ENCODE measurements at regions not wholly inside any gene's neighbourhood (a gene's known extent, or its start where the extent isn't known, plus 50 kb on each side); places are given as distances from the start of the nearest gene placed in this dataset.

GRCh38 chr20:61170496-61171320 is 81.4 kb upstream of the CDH4 start:
- H3K27ac ChIP-seq (ENCODE audit: low read depth, low read length) = no peak overlapping the region
- H3K4me3 ChIP-seq (ENCODE audit: low read length) = no peak overlapping the region
- ChIA-PET CTCF (no interaction called here), POLR2A (no interaction called here)
- H3K4me1 Mint-ChIP-seq = no peaks in the 10 kb centered on the region
- no peaks in the 10 kb centered on the region for H3K36me3 Mint-ChIP-seq
- DNase-seq = no peak
- peaks cover 0 to 3% of the 10 kb centered on the region in 2 donors for H3K27me3 Mint-ChIP-seq
- H3K4me3 Mint-ChIP-seq = no peak overlapping the region
- no peaks in the 10 kb centered on the region for H3K27me3 ChIP-seq (ENCODE audit: insufficient read depth, low read length, poor library complexity, severe bottlenecking)
- H3K27ac Mint-ChIP-seq = no peak overlapping the region
- no peaks in the 10 kb centered on the region for H3K4me1 ChIP-seq (ENCODE audit: insufficient read depth, low read length)
- no peaks in the 10 kb centered on the region for H3K9me3 ChIP-seq (ENCODE audit: low read length)
- H3K36me3 ChIP-seq (ENCODE audit: insufficient read depth, low read length) = no peaks in the 10 kb centered on the region
- peaks cover 0 to 9% (median 0%) of the 10 kb centered on the region in 5 donors for H3K9me3 Mint-ChIP-seq

DNA sequence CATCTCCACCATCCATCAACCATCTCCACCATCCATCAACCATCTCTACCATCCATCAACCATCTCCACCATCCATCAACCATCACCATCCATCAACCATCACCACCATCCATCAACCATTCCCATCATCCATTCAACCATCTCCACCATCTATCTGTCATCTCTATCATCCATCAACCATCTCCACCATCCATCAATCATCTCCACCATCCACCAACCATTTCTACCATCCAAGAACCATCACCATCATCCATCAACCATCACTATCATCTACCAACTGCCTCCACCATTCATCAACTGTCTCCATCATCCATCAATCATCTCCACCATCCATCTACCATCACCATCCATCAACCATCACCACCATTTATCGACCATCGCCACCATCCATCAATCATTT is 78.8 kb upstream of the CDH4 start:
- Mint-ChIP-seq H3K4me1 (no peaks in the 10 kb centered on the region), H3K27me3 (peaks cover 0 to 3% of the 10 kb centered on the region in 2 donors), H3K27ac (no peak overlapping the region), H3K36me3 (no peaks in the 10 kb centered on the region), H3K9me3 (peaks cover 0 to 9% (median 2%) of the 10 kb centered on the region in 5 donors), H3K4me3 (no peak overlapping the region)
- H3K27ac ChIP-seq (ENCODE audit: low read depth, low read length) = no peak overlapping the region
- no peak overlapping the region for H3K4me3 ChIP-seq (ENCODE audit: low read length)
- no peaks in the 10 kb centered on the region for H3K9me3 ChIP-seq (ENCODE audit: low read length)
- H3K36me3 ChIP-seq (ENCODE audit: insufficient read depth, low read length) = no peaks in the 10 kb centered on the region
- DNase-seq = no peak
- CTCF ChIA-PET = no interaction called here
- H3K4me1 ChIP-seq (ENCODE audit: insufficient read depth, low read length) = no peaks in the 10 kb centered on the region
- POLR2A ChIA-PET = no interaction called here
- no peaks in the 10 kb centered on the region for H3K27me3 ChIP-seq (ENCODE audit: insufficient read depth, low read length, poor library complexity, severe bottlenecking)

GRCh38 chr20:61173961-61174725 is 77.9 kb upstream of the CDH4 start:
- Mint-ChIP-seq H3K4me3 (no peak overlapping the region), H3K4me1 (no peaks in the 10 kb centered on the region), H3K27me3 (peaks cover 0 to 3% of the 10 kb centered on the region in 2 donors), H3K27ac (no peak overlapping the region), H3K9me3 (peaks cover 0 to 9% (median 2%) of the 10 kb centered on the region in 5 donors), H3K36me3 (no peaks in the 10 kb centered on the region)
- Histone ChIP-seq H3K36me3 (ENCODE audit: insufficient read depth, low read length) (no peaks in the 10 kb centered on the region), H3K27me3 (ENCODE audit: insufficient read depth, low read length, poor library complexity, severe bottlenecking) (no peaks in the 10 kb centered on the region), H3K4me3 (ENCODE audit: low read length) (no peak overlapping the region), H3K27ac (ENCODE audit: low read depth, low read length) (no peak overlapping the region), H3K9me3 (ENCODE audit: low read length) (no peaks in the 10 kb centered on the region), H3K4me1 (ENCODE audit: insufficient read depth, low read length) (no peaks in the 10 kb centered on the region)
- no peak for DNase-seq
- CTCF ChIA-PET = no interaction called here
- POLR2A ChIA-PET = no interaction called here

- ChIA-PET CTCF (no interaction called here), POLR2A (no interaction called here)
- no peak for DNase-seq
- peaks cover 0 to 1% of the 10 kb centered on the region in 2 donors for H3K27me3 Mint-ChIP-seq
- H3K27me3 ChIP-seq (ENCODE audit: insufficient read depth, low read length, poor library complexity, severe bottlenecking) = no peaks in the 10 kb centered on the region
- H3K9me3 ChIP-seq (ENCODE audit: low read length) = no peaks in the 10 kb centered on the region
- H3K36me3 Mint-ChIP-seq = no peaks in the 10 kb centered on the region
- no peaks in the 10 kb centered on the region for H3K4me1 ChIP-seq (ENCODE audit: insufficient read depth, low read length)
- H3K4me3 Mint-ChIP-seq = no peak overlapping the region
- H3K27ac ChIP-seq (ENCODE audit: low read depth, low read length) = no peak overlapping the region
- H3K9me3 Mint-ChIP-seq = peaks cover 0 to 3% (median 0%) of the 10 kb centered on the region in 5 donors
- H3K36me3 ChIP-seq (ENCODE audit: insufficient read depth, low read length) = no peaks in the 10 kb centered on the region
- H3K27ac Mint-ChIP-seq = no peak overlapping the region
- no peaks in the 10 kb centered on the region for H3K4me1 Mint-ChIP-seq
- no peak overlapping the region for H3K4me3 ChIP-seq (ENCODE audit: low read length)
Measured at GRCh38 chr20:61176874-61177273, 75.2 kb upstream of the CDH4 start.

DNA sequence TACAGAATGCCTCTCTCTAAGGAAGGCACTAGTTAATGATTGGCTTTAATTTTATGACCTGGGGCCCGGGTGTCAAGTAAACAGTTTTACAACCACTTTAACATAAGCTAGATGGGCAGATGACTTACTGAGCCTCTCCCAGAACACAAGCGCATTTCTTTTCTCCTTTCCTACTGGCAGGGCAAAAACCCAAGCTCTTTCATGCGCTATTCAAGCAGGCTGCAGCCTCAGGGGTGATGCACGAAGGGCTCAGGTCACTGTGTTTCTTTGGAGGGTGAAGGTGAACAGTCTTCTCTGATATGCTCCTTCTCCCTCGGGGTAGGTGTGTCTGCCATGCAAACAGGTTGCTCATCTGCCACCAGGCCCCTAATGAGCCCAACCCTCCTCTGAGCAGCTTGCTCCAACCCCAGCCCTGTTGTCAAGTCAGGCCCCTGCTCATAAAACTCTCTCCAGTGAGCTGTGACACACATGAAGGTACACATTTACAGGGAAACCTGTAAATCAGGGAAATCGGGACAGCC is 73.5 kb upstream of the CDH4 start:
- POLR2A ChIA-PET = no interaction called here
- CTCF ChIA-PET = no interaction called here
- H3K4me3 Mint-ChIP-seq = no peak overlapping the region

DNA sequence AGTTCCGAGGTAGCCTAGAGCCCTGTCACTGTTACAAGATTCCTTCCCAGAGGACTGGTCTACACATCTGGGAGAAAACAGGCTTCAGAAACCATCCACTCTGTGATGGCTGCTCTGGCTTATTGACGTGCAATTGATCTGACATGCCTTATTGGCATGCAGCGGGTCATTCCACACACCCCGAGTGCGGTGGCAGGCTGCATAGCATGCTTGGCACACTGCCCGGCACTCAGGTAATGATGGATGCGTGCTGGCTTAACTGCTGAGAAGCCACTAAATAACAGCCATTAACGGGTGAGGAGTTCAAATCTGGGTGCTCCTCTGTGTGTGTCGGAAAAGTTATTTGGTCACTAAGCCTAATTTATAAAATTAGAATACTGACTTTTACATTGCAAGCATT is 67.9 kb upstream of the CDH4 start:
- peaks cover 0 to 3% (median 0%) of the 10 kb centered on the region in 5 donors for H3K9me3 Mint-ChIP-seq
- Histone ChIP-seq H3K9me3 (ENCODE audit: low read length) (no peaks in the 10 kb centered on the region), H3K27ac (ENCODE audit: low read depth, low read length) (no peak overlapping the region), H3K27me3 (ENCODE audit: insufficient read depth, low read length, poor library complexity, severe bottlenecking) (no peaks in the 10 kb centered on the region), H3K4me1 (ENCODE audit: insufficient read depth, low read length) (no peaks in the 10 kb centered on the region), H3K4me3 (ENCODE audit: low read length) (no peak overlapping the region), H3K36me3 (ENCODE audit: insufficient read depth, low read length) (no peaks in the 10 kb centered on the region)
- ChIA-PET CTCF (no interaction called here), POLR2A (no interaction called here)
- DNase-seq = no peak
- H3K27me3 Mint-ChIP-seq = peaks cover 0 to 3% of the 10 kb centered on the region in 2 donors
- H3K27ac Mint-ChIP-seq = no peak overlapping the region
- H3K36me3 Mint-ChIP-seq = no peaks in the 10 kb centered on the region
- no peaks in the 10 kb centered on the region for H3K4me1 Mint-ChIP-seq
- no peak overlapping the region for H3K4me3 Mint-ChIP-seq

More for the DNA sequence above, 73.5 kb upstream of the CDH4 start:
- no peaks in the 10 kb centered on the region for H3K27me3 ChIP-seq (ENCODE audit: insufficient read depth, low read length, poor library complexity, severe bottlenecking)
- H3K9me3 ChIP-seq (ENCODE audit: low read length) = no peaks in the 10 kb centered on the region
- H3K27ac ChIP-seq (ENCODE audit: low read depth, low read length) = no peak overlapping the region
- Mint-ChIP-seq H3K36me3 (no peaks in the 10 kb centered on the region), H3K4me1 (no peaks in the 10 kb centered on the region), H3K27me3 (peaks cover 0 to 1% of the 10 kb centered on the region in 2 donors), H3K27ac (no peak overlapping the region), H3K9me3 (peaks cover 0 to 3% (median 0%) of the 10 kb centered on the region in 5 donors)
- DNase-seq = no peak
- no peak overlapping the region for H3K4me3 ChIP-seq (ENCODE audit: low read length)
- H3K4me1 ChIP-seq (ENCODE audit: insufficient read depth, low read length) = no peaks in the 10 kb centered on the region
- H3K36me3 ChIP-seq (ENCODE audit: insufficient read depth, low read length) = no peaks in the 10 kb centered on the region

DNA sequence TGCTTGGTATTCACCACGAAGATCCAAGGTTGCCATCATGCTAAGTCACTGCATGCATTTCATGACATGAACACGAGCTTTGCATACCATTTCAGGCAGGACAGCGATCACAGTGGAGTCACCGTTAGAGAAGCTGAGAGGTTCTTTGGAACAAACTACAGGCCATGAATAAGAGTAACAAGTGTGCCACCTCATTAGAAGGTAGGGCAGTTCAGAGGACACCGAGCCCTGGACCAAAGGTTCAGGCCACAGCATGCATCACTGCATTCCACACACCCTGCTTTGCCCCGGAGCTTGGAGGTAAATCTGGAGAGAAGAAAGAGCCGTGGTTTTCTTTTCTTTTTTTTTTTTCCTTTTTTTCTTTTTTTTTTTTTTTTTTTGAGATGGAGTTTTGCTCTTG is 66.9 kb upstream of the CDH4 start:
- Mint-ChIP-seq H3K4me1 (no peaks in the 10 kb centered on the region), H3K9me3 (peaks cover 0 to 3% (median 0%) of the 10 kb centered on the region in 5 donors), H3K36me3 (no peaks in the 10 kb centered on the region), H3K27me3 (peaks cover 0 to 3% of the 10 kb centered on the region in 2 donors), H3K27ac (no peak overlapping the region), H3K4me3 (no peak overlapping the region)
- H3K4me3 ChIP-seq (ENCODE audit: low read length) = no peak overlapping the region
- H3K9me3 ChIP-seq (ENCODE audit: low read length) = no peaks in the 10 kb centered on the region
- no peaks in the 10 kb centered on the region for H3K27me3 ChIP-seq (ENCODE audit: insufficient read depth, low read length, poor library complexity, severe bottlenecking)
- H3K27ac ChIP-seq (ENCODE audit: low read depth, low read length) = no peak overlapping the region
- ChIA-PET POLR2A (no interaction called here), CTCF (no interaction called here)
- DNase-seq = no peak
- H3K4me1 ChIP-seq (ENCODE audit: insufficient read depth, low read length) = no peaks in the 10 kb centered on the region
- H3K36me3 ChIP-seq (ENCODE audit: insufficient read depth, low read length) = no peaks in the 10 kb centered on the region

- Histone ChIP-seq H3K9me3 (ENCODE audit: low read length) (no peaks in the 10 kb centered on the region), H3K4me3 (ENCODE audit: low read length) (no peak overlapping the region), H3K36me3 (ENCODE audit: insufficient read depth, low read length) (no peaks in the 10 kb centered on the region), H3K27me3 (ENCODE audit: insufficient read depth, low read length, poor library complexity, severe bottlenecking) (no peaks in the 10 kb centered on the region), H3K27ac (ENCODE audit: low read depth, low read length) (no peak overlapping the region), H3K4me1 (ENCODE audit: insufficient read depth, low read length) (no peaks in the 10 kb centered on the region)
- Mint-ChIP-seq H3K4me1 (no peaks in the 10 kb centered on the region), H3K36me3 (no peaks in the 10 kb centered on the region), H3K9me3 (peaks cover 0 to 3% (median 0%) of the 10 kb centered on the region in 5 donors), H3K27me3 (peaks cover 0 to 3% of the 10 kb centered on the region in 2 donors), H3K27ac (no peak overlapping the region), H3K4me3 (no peak overlapping the region)
- DNase-seq = no peak
- ChIA-PET POLR2A (no interaction called here), CTCF (no interaction called here)
Measured at GRCh38 chr20:61185841-61186601, 66.0 kb upstream of the CDH4 start.
